ENCODE measurements at regions not wholly inside any gene's neighbourhood (a gene's known extent, or its start where the extent isn't known, plus 50 kb on each side); places are given as distances from the start of the nearest gene placed in this dataset.

DNA sequence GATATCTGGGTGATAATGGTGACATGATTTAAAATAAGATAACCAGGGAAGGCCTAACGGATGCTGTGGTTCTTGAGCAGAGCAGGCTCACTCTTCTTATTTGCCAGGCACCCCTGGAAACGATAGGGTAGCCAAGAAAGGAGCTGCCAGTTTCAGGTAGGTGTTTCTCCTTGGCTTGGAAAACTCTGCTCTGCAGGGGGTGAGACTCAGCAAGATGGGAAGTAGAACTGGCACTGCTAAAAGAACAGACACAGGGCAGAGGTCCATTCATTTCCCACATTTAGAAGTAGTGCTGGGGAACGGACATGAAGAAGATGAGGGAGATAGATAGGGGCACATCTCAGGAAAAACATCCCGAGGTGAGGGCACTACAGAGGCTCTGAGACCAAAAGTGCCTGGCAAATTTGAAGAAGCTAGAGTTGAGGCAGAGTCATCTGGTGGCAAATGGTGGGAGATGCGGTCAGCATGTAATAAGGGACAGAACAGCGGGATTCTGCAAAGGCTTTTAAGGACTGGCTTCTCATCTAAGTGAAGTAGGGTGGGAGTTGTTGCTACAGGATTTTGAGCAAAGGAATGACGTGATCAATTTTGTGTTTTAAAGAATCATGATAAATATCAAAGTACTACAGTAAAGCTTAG is 323.4 kb upstream of the PLSCR5 start:
- TF ChIP-seq, protein P1, sequence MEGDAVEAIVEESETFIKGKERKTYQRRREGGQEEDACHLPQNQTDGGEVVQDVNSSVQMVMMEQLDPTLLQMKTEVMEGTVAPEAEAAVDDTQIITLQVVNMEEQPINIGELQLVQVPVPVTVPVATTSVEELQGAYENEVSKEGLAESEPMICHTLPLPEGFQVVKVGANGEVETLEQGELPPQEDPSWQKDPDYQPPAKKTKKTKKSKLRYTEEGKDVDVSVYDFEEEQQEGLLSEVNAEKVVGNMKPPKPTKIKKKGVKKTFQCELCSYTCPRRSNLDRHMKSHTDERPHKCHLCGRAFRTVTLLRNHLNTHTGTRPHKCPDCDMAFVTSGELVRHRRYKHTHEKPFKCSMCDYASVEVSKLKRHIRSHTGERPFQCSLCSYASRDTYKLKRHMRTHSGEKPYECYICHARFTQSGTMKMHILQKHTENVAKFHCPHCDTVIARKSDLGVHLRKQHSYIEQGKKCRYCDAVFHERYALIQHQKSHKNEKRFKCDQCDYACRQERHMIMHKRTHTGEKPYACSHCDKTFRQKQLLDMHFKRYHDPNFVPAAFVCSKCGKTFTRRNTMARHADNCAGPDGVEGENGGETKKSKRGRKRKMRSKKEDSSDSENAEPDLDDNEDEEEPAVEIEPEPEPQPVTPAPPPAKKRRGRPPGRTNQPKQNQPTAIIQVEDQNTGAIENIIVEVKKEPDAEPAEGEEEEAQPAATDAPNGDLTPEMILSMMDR (conservative IDR thresholded peaks at IDR 0.05; ENCODE audit: low read length) = no peak
- TF ChIP-seq EZH2phosphoT487 (IDR thresholded peaks at IDR 0.05; ENCODE audit: borderline replicate concordance, low read depth, low read length) = no peak

Measured in OCI-LY7 (cell line).